ENCODE measurements at regions not wholly inside any gene's neighbourhood (a gene's known extent, or its start where the extent isn't known, plus 50 kb on each side); places are given as distances from the start of the nearest gene placed in this dataset.
"Not testable (repeated sequence)": the region's sequence is repeated elsewhere in the genome, so short reads cannot be mapped to it uniquely, and the experiment has no call there.

- TF ChIP-seq CTCF (conservative IDR thresholded peaks at IDR 0.05; ENCODE audit: low read depth in 2 of 2); POLR2AphosphoS5 (IDR thresholded peaks at IDR 0.05; ENCODE audit: low read depth); JUNB (IDR thresholded peaks at IDR 0.05; ENCODE audit: unreplicated experiment); EZH2phosphoT487 (IDR thresholded peaks at IDR 0.05; ENCODE audit: unreplicated experiment); NANOG (IDR thresholded peaks at IDR 0.05; ENCODE audit: borderline replicate concordance); CREB1 (CRISPR knock-in tag; IDR thresholded peaks at IDR 0.05; ENCODE audit: low read depth); EZH2 (IDR thresholded peaks at IDR 0.05; ENCODE audit: low read depth, unreplicated experiment): not testable (repeated sequence)
- TF ChIP-seq, protein P1, sequence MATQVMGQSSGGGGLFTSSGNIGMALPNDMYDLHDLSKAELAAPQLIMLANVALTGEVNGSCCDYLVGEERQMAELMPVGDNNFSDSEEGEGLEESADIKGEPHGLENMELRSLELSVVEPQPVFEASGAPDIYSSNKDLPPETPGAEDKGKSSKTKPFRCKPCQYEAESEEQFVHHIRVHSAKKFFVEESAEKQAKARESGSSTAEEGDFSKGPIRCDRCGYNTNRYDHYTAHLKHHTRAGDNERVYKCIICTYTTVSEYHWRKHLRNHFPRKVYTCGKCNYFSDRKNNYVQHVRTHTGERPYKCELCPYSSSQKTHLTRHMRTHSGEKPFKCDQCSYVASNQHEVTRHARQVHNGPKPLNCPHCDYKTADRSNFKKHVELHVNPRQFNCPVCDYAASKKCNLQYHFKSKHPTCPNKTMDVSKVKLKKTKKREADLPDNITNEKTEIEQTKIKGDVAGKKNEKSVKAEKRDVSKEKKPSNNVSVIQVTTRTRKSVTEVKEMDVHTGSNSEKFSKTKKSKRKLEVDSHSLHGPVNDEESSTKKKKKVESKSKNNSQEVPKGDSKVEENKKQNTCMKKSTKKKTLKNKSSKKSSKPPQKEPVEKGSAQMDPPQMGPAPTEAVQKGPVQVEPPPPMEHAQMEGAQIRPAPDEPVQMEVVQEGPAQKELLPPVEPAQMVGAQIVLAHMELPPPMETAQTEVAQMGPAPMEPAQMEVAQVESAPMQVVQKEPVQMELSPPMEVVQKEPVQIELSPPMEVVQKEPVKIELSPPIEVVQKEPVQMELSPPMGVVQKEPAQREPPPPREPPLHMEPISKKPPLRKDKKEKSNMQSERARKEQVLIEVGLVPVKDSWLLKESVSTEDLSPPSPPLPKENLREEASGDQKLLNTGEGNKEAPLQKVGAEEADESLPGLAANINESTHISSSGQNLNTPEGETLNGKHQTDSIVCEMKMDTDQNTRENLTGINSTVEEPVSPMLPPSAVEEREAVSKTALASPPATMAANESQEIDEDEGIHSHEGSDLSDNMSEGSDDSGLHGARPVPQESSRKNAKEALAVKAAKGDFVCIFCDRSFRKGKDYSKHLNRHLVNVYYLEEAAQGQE (IDR thresholded peaks at IDR 0.05; ENCODE audit: unreplicated experiment) = not testable (repeated sequence)
- TF ChIP-seq, protein P2, sequence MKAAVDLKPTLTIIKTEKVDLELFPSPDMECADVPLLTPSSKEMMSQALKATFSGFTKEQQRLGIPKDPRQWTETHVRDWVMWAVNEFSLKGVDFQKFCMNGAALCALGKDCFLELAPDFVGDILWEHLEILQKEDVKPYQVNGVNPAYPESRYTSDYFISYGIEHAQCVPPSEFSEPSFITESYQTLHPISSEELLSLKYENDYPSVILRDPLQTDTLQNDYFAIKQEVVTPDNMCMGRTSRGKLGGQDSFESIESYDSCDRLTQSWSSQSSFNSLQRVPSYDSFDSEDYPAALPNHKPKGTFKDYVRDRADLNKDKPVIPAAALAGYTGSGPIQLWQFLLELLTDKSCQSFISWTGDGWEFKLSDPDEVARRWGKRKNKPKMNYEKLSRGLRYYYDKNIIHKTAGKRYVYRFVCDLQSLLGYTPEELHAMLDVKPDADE (IDR thresholded peaks at IDR 0.05) = not testable (repeated sequence)
These were observed 1069.5 kb upstream of the EPHA6 start for GRCh38 chr3:95744896-95745295.

Measured in GM23338 (cell line).